Brain pericyte (primary cell): ENCODE measurements at regions not wholly inside any gene's neighbourhood (a gene's known extent, or its start where the extent isn't known, plus 50 kb on each side); places are given as distances from the start of the nearest gene placed in this dataset.

Experiments used
- DNase-seq: peaks from one replicate; pipeline ENCODE4 v3.0.0-alpha.2; 2012; ENCODE audit warnings: low read depth, low spot score

DNA sequence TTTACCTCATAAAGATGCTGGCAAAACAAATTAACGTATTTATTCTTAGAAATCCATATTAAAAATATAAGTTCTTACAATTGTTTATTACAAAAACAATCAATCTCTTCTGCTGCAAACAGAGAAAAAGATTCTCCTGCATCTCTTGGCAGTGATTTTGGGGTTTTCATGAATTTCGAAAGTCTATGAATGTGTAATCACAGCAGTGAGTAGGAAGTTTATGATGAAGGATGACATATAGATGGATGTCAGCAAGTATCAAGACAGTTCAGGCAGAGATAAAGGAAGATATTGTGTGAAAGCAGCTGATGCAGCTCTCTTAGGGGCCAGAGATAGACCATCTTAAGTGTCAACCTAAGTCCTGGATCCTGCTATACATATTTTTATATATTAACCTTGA lies 196.9 kb upstream of the BANK1 start:
- no peak for DNase-seq

DNA sequence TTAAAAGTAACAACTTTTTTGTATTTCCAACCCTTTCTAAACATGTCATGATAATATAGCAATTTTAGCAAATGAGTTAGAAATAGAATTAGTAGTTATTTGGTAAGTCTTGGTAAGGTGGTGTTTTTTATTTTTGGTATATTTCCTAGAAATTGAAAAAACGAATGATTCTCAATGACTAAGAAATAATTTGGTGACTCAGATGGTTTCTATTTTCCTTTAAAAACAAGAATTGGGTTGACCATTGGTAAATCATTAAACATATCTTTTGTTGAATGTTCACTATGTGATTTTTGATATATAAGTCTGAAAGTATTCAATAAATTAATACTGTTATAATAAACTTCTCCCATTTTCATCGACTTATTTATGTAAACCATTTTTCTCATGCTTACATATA lies 206.2 kb upstream of the BANK1 start:
- DNase-seq = no peak

DNA sequence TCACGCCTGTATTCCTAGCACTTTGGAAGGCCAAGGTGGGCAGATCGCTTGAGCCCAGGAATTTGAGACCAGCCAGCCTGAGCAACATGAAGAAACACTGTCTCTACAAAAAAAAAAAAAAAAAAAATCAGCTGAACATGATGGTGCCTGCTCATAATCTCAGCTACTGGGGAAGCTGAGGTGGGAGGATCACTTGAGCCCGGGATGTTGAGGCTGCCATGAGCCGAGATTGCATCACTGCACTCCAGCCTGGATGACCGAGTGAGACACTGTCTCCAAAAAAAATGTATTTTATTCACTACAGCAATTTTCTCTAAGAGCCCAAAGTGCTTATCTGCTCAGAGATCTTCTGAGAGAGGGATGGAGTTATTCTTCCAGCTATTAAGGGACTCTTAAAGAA lies 215.8 kb upstream of the PPP3CA start:
- DNase-seq = no peak

DNA sequence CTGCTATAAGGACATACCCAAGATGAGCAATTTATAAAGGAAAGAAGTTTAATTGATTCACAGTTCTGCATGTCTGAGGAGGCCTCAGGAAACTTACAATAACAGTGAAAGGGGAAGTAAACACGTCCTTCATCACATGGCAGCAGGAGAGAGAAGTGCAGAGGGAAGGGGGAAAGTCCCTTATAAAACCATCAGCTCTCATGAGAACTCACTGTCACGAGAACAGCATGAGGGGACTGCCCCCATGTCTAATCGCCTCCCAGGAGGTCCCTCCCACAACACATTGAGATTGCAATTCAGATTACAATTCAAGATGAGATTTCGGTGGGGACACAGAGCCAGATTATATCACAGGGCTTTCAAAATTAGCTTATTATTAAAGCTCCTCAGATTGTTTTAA lies 209.5 kb upstream of the PPP3CA start:
- DNase-seq = no peak

DNA sequence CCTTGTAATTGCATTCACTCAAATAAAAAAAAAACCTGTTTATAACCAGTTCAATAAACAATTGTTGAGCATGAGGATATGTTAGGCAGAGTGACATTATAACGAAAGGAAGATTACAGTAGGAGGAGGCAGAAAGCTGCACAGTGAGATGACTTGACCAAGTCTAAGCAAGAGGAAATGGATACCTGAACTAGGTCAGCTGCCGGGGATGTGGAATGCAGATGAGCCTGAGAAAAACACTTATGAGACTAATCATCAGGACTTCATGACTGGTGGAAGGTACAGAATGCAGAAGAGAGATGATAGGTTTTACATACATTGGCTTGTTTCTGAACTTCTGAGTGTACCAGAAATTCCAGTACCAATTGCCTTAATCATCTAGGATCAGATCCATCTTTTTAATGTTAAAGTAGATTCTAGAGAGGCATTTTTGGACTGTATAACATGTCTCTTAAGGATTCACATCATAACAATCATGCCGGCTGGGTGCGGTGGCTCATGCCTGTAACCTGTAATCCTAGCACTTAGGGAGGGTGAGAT lies 208.1 kb upstream of the PPP3CA start:
- no peak for DNase-seq

DNA sequence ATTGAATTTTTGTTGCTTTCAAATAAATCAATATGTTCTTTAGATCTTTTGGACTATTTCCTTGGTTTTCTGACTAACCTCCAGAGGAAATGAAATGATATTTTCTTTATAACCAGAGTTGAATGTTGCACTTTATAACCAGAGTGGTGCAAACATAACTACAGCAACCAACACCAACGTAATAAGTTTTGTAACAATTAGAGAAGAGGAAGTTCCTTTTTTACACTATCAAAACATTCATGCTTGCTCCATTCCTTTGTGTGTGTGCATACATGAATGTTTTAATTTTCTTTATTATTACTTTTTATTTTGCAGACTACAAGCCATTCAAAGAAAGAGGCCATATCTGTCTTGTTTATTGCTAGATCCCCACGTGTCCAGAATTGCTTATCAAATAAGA lies 193.0 kb upstream of the PPP3CA start:
- DNase-seq = no peak

DNA sequence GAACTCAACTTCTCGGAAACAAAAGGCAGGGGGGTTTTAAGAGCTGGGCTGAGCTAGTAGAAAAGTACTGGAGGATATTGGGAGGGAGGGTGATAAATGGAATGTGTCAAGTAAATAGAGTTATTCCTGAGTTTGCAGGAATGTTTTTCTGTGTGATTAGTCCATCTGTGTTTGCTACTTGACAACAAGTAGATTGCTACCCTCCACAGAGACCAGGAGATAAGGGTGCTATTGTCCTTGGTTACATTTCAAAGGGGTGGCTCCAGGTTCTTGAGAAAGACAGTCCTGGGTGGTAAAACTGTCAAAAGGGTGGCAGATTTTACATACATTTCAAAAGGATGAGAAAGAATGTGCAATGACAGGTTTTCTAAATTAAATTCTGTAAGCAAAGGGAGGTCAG lies 181.2 kb upstream of the PPP3CA start:
- DNase-seq = no peak

DNA sequence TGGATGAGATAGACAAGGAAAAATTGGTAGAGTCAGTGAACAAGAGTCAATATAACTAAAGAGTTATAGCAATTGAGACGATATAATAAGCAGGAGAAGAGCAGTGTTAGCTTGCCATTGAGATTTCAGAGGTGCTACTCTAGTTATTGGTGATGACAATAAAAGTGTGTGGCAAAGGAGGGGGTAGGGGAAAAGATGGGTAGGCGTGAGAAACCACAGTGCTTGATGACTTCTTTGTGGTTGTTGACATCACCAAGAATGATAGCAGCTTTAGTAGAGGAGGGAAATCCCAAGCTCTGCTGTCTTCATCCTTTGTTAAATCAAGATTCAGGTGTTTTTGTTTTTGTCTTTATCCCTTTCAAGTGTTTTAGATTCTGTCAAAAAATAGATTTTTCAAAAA lies 179.9 kb upstream of the PPP3CA start:
- no peak for DNase-seq

DNA sequence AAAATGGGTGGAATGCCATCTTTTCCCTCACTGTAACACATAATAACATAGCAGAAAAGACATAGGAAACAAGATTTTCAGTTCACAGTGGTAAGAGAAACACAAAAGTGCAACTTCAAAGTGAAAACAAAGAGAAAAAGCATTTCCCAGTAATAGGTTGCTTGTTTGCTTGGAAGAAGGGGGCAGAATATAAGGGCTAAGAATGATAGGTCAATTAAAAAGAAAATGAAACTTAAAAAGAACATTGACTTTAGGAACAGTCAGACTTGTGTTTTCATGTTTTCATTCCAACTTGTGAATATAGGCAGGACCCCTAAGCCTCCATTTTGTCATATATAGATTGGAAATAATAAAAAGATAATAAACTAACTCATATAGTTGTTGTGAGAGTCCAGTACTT lies 168.2 kb upstream of the PPP3CA start:
- no peak for DNase-seq

DNA sequence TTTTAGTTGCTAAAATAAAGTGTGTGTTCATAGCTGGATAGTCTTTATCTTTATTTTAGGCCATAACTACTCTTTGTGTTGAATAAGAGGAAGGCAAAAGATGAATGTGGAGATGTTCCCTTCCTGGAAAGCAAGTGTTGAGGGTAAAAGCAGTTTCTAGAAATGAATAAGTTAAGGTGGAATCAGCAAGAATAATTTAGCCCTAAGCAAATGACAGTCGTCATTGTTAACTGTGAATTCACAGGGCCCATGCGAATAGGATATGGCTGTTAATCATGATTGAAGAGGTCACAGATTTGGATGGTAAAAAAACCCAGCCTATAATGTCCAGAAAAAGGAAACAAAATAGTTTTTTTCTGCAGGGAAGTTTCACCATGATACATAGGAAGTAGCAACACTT lies 167.8 kb upstream of the PPP3CA start:
- no peak for DNase-seq

DNA sequence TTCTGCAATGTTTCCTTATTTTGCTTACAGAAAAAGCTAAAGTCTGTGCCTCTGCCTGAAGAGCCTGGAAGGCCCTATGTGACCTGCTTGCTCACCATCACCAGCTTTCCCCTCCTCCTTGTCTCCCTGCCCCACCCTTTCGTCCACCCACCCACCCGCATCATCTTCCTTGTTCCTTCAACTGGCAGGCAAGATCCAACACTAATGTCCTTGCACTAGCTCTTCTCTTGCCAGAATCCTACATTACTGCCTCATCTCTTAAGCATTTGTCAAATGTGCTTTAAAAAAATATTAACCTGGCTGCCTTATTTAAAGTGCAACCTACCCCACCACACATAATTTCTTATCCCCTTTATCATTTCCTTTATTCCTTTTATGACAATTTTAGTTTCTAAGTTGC lies 165.1 kb upstream of the PPP3CA start:
- no peak for DNase-seq

DNA sequence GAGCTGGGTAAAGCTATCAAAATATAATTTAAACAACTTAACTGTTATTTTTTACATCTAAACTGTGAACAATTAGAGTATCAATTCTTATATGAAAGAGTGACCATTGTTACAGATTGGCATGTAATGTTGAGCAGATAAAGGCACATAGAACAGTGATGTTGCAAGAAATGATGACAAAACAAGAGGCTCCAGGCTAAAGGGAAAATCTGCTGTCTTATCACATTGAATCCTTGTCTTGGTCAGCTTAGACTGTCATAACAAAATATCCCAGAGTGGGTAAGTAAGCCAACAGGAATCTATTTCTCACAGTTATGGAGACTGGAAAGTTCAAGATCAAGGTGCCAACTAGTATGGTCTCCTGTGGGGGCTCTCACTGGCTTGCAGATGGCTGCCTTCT lies 154.1 kb upstream of the PPP3CA start:
- no peak for DNase-seq

DNA sequence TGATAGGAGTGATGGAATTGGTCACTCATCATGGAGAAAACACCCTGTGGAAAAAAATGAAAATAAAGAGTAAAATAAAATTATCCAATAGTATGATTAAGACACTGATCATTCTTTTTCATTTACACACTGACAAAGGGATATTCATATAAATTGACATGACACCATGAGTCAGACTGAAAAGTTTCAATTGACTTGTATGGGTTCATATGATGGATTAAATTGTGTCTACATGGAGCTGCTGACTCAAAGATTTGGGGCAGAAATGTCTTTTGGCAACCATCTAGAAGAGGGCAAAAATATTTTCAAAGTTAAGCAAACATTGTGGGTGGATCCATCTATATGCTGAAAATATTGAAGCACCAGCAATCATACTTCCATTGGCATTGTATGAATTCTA lies 153.4 kb upstream of the PPP3CA start:
- DNase-seq = no peak

DNA sequence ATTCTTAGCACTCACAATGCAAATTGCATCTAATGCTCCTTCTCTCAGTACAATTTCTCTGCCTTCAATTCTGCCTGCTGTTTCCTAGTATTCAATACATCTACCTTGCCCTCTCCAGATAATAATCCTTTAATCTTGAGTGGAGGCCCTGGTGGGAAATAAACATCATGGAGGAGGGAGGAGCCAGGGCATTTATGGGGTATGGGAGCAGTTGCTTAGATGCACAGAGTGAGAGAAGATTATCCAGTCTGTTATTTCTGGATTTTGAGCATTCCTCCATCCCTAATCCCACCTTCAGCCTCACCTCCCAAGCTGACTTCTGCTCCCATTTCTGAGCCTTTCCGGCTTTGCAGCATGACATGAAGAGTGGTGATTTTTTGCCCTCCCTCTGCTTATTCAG lies 127.9 kb upstream of the PPP3CA start:
- DNase-seq = no peak

DNA sequence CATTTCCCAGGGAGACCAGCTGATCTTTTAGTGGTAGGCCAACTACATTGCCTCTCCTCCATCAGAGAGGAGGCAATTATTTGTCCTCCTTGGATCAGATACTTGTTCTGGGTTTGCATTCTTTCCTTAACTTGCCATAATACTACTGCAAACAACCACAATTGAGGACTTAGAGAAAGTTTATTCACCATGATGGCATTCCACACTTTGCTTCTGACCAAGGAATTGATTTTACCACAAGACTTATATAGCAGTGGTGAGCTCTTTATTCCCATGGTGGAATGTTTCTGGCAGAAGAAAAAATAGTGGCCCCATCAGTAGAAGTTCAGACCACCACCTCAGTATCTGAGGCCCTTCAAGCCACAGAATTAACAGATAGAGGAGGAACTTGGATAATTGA lies 123.9 kb upstream of the PPP3CA start:
- DNase-seq = no peak

DNA sequence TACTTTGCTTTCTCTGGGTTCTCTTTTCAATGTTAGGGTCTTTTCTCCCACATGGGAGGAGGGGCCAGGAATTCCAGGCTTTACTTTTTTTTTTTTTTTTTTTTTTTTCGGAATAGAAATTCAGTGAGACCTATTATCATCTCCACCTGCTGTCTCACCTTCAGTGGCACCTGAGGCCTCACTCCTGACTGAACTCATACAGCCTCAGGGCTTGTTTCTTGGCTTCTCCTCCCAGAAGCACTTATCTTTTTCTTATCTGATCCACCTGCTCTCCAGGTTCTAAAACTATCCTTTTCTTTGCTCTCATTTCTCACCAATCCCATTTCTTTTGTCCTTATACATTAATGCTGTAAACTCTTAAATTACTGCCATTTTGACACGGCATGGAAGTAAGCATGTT lies 117.3 kb upstream of the PPP3CA start:
- no peak for DNase-seq

DNA sequence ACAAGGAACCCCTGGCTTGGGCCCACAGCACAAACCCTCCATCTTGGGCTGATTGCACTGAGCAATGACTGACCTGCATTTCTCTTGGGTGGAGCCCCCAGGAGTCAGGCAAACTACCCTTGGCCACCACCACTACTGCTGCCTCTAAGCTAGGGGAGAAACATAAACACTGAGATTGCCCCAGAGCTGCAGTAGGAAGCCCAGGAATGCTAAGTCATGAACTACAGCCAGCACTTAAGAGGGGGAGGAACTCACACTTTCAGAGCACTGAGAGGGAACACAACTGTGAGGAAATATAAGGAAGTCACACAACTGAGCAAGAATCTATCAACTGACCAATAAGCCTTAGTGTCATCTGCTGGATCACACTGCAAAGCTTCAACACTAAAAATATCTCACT lies 111.6 kb upstream of the PPP3CA start:
- DNase-seq = no peak

DNA sequence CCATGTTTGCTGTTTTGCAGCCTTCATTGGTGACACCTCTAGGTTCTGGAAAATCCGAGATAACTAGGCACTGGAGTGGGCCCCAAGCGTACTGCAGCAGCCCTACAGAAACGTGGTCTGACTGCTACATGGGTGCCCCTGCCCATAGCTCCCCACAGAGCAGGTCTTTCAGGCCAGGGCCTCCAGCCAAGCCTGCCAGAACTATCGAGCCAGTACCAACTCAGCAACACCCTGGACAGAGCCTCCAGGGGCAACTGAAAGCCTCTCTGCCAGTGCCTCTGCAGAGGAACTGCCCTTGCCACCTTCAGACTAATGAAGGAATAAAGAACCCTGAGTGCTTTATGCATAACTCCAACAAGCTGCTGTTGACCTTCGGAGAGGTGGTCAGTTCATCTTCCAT lies 111.1 kb upstream of the PPP3CA start:
- DNase-seq = no peak

DNA sequence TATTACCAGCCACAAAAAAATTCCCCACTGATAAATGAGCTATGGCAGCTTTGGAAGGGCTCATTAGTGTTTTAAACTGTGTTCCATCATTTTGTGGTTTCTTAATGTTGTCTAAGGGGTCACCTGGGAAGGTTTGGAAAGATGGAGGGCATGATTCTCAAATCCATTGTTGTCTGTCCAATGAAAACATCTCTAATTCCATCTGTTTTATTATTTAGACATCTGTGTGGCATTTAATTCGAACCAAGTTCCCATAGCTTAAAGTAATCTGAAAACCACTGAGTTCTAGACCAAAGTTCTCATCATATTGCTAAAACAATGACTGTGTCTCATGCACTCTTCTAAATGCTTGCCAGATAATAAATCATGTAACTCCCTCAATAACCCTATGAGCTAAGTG lies 103.8 kb upstream of the PPP3CA start:
- DNase-seq = no peak

DNA sequence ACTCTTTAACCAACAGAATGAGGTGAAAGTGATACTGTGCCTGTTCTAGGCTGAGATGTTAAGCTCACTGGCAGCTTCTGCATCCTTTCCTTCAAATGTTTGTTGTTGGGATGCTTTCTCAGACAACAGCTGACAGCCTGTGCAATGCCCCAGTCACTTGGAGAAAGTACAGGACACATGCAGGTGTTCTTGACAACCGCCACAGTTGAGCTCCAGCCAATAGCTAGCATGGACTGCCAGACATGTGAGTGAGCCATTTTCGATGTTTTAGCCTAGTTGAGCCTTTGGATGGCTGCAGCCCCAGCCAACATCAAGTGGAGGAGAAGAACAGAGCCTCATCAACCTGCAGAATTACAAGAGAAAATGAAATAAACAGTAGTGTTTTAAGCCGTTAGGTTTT lies 94.1 kb upstream of the PPP3CA start:
- DNase-seq = no peak

DNA sequence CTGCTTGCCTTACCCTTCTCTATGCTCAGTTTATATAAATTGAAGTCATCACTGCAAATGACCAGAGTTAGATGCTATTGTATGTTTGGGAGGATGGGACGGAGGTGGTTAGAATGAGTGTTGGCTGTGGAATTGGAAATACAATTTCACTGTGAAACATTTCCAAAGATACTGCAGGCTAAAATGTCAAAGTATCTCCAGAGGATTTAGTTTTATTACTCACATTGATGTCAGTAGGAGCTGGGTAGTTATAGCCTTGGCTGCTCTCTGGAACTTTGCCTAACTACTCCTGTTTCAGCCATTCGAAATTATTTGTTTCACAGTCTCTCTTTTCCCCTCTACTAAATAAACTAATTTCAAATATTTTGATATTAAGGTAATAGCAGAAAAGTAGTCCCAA lies 92.6 kb upstream of the PPP3CA start:
- no peak for DNase-seq

DNA sequence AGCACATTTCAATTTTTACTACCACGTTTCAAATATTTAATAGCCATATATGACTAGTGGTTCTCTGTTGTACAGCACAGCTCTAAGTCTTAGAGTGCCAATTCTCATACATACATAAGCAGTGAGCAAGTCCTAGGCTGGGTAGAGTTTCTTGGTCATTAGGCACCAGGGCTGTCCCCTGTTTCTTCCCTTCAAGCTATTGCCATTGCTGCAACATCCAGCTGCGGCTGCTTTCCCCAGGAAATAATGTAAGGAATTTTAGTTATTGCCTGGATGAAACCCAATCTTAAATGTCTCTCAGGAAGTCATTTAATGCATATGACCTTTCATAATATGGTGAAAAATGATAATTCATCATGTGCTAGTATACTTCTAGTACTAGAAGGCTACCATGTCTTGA lies 74.1 kb upstream of the PPP3CA start:
- no peak for DNase-seq

DNA sequence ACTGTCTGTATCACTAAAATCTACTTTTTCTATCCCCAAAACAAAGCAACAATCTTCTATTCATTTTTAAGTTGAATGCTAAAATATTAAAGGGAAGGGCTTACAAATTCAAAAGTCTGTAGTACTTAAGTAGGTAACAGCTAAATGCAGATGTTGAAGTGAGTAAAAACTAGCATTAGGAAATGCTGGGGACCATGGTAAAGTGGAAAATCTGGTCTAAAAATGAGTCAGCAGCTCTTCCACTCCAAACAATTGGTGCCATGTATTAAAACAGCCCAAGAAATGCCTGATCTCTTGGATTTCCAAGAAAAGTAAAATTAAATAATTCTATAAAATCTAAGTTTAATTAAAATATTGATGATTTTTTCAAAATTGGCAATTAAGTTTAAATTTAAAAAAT lies 73.3 kb upstream of the PPP3CA start:
- no peak for DNase-seq

DNA sequence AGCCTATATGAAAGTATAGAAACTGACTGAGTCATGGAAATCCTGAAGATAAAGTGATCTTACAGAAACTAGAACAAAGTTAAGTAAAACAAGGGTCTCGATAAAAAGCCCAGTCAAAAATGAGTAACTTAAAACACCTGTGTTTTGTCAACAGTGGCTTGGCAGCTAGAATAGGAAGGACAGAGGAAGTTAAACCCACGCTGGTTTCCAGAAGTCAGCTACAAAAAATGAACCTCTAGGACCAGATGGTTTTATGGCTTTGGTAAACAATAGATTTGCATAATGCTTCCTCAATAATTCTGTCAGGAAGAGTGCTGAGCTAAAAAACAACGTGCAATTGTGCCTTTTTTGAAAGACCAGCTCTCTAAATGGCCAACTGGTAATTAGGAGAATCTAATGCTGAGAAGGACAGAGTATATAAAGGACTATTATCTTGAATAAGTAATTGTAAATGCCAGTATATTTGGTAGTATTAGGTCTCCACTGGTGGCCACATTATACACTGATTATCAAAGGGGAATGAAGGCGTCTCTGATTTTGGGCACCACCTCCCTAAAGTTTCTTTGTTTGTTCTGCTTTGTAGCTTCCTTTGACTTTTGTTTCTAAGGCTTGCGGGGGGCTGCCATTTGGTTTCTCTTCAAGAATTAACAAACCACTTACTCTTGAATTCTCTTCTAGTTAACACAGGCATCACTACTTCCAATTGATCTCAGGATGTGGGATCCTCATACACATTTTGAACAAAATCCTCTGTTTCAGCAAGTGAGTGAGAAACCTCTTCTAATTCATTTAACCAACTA lies 72.2 kb upstream of the PPP3CA start:
- DNase-seq = no peak
